ENCODE measurements at regions not wholly inside any gene's neighbourhood (a gene's known extent, or its start where the extent isn't known, plus 50 kb on each side); places are given as distances from the start of the nearest gene placed in this dataset.

GRCh38 chr4:54567327-54567726 lies 90.4 kb upstream of the KIT start:
- no peak for DNase-seq (ENCODE audit: low spot score)
- TF ChIP-seq, protein P1, sequence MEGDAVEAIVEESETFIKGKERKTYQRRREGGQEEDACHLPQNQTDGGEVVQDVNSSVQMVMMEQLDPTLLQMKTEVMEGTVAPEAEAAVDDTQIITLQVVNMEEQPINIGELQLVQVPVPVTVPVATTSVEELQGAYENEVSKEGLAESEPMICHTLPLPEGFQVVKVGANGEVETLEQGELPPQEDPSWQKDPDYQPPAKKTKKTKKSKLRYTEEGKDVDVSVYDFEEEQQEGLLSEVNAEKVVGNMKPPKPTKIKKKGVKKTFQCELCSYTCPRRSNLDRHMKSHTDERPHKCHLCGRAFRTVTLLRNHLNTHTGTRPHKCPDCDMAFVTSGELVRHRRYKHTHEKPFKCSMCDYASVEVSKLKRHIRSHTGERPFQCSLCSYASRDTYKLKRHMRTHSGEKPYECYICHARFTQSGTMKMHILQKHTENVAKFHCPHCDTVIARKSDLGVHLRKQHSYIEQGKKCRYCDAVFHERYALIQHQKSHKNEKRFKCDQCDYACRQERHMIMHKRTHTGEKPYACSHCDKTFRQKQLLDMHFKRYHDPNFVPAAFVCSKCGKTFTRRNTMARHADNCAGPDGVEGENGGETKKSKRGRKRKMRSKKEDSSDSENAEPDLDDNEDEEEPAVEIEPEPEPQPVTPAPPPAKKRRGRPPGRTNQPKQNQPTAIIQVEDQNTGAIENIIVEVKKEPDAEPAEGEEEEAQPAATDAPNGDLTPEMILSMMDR (IDR thresholded peaks at IDR 0.05), result no peak
- H3K27ac ChIP-seq, result no peak overlapping the region
- no peak overlapping the region for H3K4me3 ChIP-seq

DNA sequence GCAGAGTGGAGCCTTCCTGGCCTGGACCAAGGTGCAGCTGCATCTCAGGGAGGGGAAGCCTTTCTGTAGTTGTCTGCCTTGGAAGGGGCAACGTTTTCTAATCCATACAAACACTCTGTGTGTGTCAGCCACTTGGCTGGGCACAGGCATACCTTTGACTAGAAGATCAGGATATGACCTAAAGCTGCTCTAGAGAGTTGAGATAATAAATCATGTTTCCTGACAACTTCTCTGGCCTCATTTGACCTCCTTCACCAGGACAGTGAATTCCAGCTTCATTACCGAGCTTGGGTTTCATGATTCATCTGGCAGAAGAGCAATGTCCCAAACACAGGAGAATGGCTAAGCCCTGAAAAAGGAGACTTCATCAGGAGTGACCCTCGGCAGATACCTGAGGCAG lies 89.6 kb upstream of the KIT start:
- TF ChIP-seq, protein P1 (IDR thresholded peaks at IDR 0.05), result no peak
- Histone ChIP-seq H3K4me3 (no peak overlapping the region), H3K27ac (no peak overlapping the region)
- no peak for DNase-seq (ENCODE audit: low spot score)

- no peak for DNase-seq (ENCODE audit: low spot score)
- TF ChIP-seq, protein P1 (IDR thresholded peaks at IDR 0.05), result no peak
- H3K27ac ChIP-seq, result no peak overlapping the region
- no peak overlapping the region for H3K4me3 ChIP-seq
Observed at GRCh38 chr4:54570822-54571221, 86.9 kb upstream of the KIT start.

GRCh38 chr4:54571293-54572151 lies 86.2 kb upstream of the KIT start:
- H3K4me3 ChIP-seq, result no peak overlapping the region
- no peak for DNase-seq (ENCODE audit: low spot score)
- TF ChIP-seq, protein P1 (IDR thresholded peaks at IDR 0.05), result no peak
- H3K27ac ChIP-seq, result no peak overlapping the region

DNA sequence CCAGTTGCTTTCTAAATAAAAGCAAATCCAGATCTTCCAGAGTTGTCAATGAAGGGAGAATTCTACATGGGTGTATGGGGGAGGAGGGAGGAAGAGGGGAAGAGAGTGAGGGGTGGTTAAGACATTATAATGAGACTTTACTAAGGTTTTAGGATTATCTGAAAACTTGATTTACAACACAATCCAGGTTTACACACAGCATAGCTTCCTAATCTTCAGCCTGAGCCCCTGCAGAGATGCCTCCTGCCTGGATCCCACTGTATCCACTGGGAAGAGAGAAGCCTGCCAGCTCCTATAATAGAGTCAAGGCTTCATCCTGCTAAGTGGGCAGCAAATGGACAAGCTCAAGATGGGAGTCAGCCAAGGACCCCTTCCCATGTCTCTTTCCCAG lies 85.6 kb upstream of the KIT start:
- DNase-seq (ENCODE audit: low spot score), result no peak
- TF ChIP-seq, protein P1 (IDR thresholded peaks at IDR 0.05), result no peak
- Histone ChIP-seq H3K27ac (no peak overlapping the region), H3K4me3 (no peak overlapping the region)

- DNase-seq (ENCODE audit: low spot score), result no peak
- H3K27ac ChIP-seq, result no peak overlapping the region
- TF ChIP-seq, protein P1 (IDR thresholded peaks at IDR 0.05), result no peak
- no peak overlapping the region for H3K4me3 ChIP-seq
Observed at GRCh38 chr4:54574500-54574899, 83.3 kb upstream of the KIT start.

DNA sequence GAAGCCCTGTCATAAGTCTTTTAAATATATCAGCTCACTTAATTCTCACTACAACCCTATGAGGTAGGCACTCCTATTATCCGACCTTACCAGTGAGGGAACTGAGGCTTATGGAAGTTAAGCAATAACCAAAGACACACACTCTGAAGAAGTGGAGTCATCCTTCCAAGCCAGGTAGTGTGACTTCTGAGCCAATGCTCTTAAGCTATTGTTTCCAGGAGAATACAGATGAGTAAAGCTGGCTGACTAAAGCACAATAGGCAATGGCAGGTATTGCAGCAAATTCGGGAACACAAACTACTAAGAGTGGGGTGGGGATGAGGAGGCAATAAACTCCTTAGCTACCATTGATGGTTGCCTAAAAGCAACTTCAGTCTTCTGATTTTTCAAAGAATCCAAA lies 81.8 kb upstream of the KIT start:
- TF ChIP-seq, protein P1 (IDR thresholded peaks at IDR 0.05), result no peak
- H3K27ac ChIP-seq, result no peak overlapping the region
- H3K4me3 ChIP-seq, result no peak overlapping the region
- DNase-seq (ENCODE audit: low spot score), result no peak

Data from coronary artery (tissue), 2 donors.